ENCODE measurements at regions not wholly inside any gene's neighbourhood (a gene's known extent, or its start where the extent isn't known, plus 50 kb on each side); places are given as distances from the start of the nearest gene placed in this dataset.

- TF ChIP-seq, protein P1, sequence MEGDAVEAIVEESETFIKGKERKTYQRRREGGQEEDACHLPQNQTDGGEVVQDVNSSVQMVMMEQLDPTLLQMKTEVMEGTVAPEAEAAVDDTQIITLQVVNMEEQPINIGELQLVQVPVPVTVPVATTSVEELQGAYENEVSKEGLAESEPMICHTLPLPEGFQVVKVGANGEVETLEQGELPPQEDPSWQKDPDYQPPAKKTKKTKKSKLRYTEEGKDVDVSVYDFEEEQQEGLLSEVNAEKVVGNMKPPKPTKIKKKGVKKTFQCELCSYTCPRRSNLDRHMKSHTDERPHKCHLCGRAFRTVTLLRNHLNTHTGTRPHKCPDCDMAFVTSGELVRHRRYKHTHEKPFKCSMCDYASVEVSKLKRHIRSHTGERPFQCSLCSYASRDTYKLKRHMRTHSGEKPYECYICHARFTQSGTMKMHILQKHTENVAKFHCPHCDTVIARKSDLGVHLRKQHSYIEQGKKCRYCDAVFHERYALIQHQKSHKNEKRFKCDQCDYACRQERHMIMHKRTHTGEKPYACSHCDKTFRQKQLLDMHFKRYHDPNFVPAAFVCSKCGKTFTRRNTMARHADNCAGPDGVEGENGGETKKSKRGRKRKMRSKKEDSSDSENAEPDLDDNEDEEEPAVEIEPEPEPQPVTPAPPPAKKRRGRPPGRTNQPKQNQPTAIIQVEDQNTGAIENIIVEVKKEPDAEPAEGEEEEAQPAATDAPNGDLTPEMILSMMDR (IDR thresholded peaks at IDR 0.05) = no peak
- no peak for TF ChIP-seq POLR2A (IDR thresholded peaks at IDR 0.05)
These were observed 114.9 kb upstream of the ARX start for GRCh38 chrX:25130619-25131018.
